ENCODE measurements at regions not wholly inside any gene's neighbourhood (a gene's known extent, or its start where the extent isn't known, plus 50 kb on each side); places are given as distances from the start of the nearest gene placed in this dataset.

DNA sequence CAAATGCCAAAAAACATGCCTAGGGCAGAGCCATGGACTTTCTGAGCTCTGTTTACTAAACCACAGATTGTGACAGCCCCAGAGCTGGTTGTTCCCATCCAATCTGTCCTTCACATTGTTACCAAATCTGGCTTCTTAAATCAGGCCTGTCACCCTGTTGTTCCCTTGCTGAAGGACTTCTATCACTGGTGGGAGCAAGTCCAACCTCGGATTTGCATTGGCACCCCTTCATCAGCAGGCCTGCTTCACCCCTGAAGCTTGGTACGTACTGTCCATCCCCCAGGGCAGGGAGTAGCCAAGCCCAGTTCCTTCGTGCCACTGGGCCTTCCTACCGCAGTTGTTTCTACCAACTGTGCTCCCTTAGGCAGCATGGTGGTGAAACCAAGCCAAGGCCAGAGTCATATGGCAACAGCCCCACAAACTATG is 357.3 kb upstream of the JARID2 start:
- TF ChIP-seq, protein P1, sequence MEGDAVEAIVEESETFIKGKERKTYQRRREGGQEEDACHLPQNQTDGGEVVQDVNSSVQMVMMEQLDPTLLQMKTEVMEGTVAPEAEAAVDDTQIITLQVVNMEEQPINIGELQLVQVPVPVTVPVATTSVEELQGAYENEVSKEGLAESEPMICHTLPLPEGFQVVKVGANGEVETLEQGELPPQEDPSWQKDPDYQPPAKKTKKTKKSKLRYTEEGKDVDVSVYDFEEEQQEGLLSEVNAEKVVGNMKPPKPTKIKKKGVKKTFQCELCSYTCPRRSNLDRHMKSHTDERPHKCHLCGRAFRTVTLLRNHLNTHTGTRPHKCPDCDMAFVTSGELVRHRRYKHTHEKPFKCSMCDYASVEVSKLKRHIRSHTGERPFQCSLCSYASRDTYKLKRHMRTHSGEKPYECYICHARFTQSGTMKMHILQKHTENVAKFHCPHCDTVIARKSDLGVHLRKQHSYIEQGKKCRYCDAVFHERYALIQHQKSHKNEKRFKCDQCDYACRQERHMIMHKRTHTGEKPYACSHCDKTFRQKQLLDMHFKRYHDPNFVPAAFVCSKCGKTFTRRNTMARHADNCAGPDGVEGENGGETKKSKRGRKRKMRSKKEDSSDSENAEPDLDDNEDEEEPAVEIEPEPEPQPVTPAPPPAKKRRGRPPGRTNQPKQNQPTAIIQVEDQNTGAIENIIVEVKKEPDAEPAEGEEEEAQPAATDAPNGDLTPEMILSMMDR (IDR thresholded peaks at IDR 0.05): no peak
- TF ChIP-seq POLR2A (IDR thresholded peaks at IDR 0.05): no peak

Measured in body of pancreas (tissue), 4 donors.